PFSK-1 (cell line): ENCODE measurements at regions not wholly inside any gene's neighbourhood (a gene's known extent, or its start where the extent isn't known, plus 50 kb on each side); places are given as distances from the start of the nearest gene placed in this dataset.

ENCODE experiments used
- FOXP2 ChIP-seq: optimal IDR thresholded peaks from 2 replicates; pipeline ENCODE3; 2011; ENCODE audit warnings: borderline replicate concordance, control low read depth, inconsistent platforms; ENCODE audit not compliant: insufficient read depth; ENCODE audit errors: extremely low read length, extremely low read depth
- POLR2AphosphoS5 ChIP-seq: IDR thresholded peaks from 2 replicates; pipeline ENCODE4 v1.6.1; 2012; ENCODE audit warnings: low read depth, mild to moderate bottlenecking, control low read depth, low read length, moderate library complexity
- SIN3A ChIP-seq: IDR thresholded peaks from 2 replicates; pipeline ENCODE4 v1.6.1; 2012; ENCODE audit warnings: mild to moderate bottlenecking, low read length, moderate library complexity, borderline replicate concordance; ENCODE audit not compliant: insufficient read depth
- TAF1 ChIP-seq: IDR thresholded peaks from 2 replicates; pipeline ENCODE4 v1.6.1; 2012; ENCODE audit warnings: low read length, control low read depth, borderline replicate concordance; ENCODE audit not compliant: insufficient read depth
- TF ChIP-seq, protein P1 (sequence below), 2 experiments: IDR thresholded peaks; 2 replicates each; pipeline versions ENCODE4 v1.6.1 to v1.8.0; 2011 to 2012; ENCODE audit warnings: low read depth in 2 of 2, low read length in 2 of 2, control low read depth in 1 of 2, inconsistent platforms in 1 of 2, mild to moderate bottlenecking in 1 of 2, moderate library complexity in 1 of 2; ENCODE audit not compliant: insufficient read depth in 1 of 2

DNA sequence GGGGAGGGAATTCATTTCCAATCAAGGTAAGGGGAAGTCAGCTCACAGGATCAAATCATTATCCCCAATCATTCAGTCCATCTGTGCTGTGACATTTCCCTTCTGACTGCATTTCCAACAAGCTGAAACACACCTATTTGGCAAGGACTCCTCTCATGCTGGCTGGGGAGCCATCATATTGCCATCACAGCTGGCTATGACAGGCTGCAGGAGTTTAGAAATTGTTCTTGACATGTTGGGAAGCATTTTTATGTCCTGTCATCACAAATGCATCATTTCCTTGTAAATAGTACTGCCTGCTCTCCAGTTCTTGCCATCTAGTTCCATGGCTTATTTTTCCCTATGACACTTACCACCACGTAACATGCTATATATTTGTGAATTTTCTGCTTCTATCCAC lies 113.9 kb upstream of the TMEM170B start:
- TF ChIP-seq TAF1 (no peak), POLR2AphosphoS5 (no peak), FOXP2 (no peak), SIN3A (no peak)
- TF ChIP-seq, protein P1, sequence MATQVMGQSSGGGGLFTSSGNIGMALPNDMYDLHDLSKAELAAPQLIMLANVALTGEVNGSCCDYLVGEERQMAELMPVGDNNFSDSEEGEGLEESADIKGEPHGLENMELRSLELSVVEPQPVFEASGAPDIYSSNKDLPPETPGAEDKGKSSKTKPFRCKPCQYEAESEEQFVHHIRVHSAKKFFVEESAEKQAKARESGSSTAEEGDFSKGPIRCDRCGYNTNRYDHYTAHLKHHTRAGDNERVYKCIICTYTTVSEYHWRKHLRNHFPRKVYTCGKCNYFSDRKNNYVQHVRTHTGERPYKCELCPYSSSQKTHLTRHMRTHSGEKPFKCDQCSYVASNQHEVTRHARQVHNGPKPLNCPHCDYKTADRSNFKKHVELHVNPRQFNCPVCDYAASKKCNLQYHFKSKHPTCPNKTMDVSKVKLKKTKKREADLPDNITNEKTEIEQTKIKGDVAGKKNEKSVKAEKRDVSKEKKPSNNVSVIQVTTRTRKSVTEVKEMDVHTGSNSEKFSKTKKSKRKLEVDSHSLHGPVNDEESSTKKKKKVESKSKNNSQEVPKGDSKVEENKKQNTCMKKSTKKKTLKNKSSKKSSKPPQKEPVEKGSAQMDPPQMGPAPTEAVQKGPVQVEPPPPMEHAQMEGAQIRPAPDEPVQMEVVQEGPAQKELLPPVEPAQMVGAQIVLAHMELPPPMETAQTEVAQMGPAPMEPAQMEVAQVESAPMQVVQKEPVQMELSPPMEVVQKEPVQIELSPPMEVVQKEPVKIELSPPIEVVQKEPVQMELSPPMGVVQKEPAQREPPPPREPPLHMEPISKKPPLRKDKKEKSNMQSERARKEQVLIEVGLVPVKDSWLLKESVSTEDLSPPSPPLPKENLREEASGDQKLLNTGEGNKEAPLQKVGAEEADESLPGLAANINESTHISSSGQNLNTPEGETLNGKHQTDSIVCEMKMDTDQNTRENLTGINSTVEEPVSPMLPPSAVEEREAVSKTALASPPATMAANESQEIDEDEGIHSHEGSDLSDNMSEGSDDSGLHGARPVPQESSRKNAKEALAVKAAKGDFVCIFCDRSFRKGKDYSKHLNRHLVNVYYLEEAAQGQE (IDR thresholded peaks at IDR 0.05; ENCODE audit: insufficient read depth in 1 of 2, low read depth in 2 of 2, low read length in 2 of 2): no peak
